H9 (cell line): ENCODE measurements at regions not wholly inside any gene's neighbourhood (a gene's known extent, or its start where the extent isn't known, plus 50 kb on each side); places are given as distances from the start of the nearest gene placed in this dataset.

Source experiments
- DNase-seq: peaks from one replicate; pipeline ENCODE4 v3.0.0-alpha.2; 2017
- H2AFZ ChIP-seq: one replicate; pipeline ENCODE4 v1.6.1; 2013; ENCODE audit warnings: mild to moderate bottlenecking, low read length, control low read depth, moderate library complexity
- H2AK5ac ChIP-seq: 2 replicates; pipeline ENCODE4 v1.6.1; 2013; ENCODE audit warnings: low read length, control low read depth, mixed read lengths; ENCODE audit not compliant: insufficient read length
- H2BK120ac ChIP-seq: one replicate; pipeline ENCODE4 v1.6.1; 2013; ENCODE audit warnings: low read depth, mild to moderate bottlenecking, low read length, control low read depth, inconsistent platforms; ENCODE audit not compliant: poor library complexity, severe bottlenecking
- H2BK12ac ChIP-seq: 2 replicates; pipeline ENCODE4 v1.6.1; 2013; ENCODE audit warnings: low read length, control low read depth, mixed read lengths, low read depth; ENCODE audit not compliant: insufficient read length
- H2BK15ac ChIP-seq: 2 replicates; pipeline ENCODE4 v1.6.1; 2013; ENCODE audit warnings: low read depth, low read length, control low read depth
- H2BK20ac ChIP-seq: one replicate; pipeline ENCODE4 v1.6.1; 2013; ENCODE audit warnings: low read depth, mild to moderate bottlenecking, low read length, control low read depth, inconsistent platforms; ENCODE audit not compliant: poor library complexity, severe bottlenecking
- H2BK5ac ChIP-seq: 2 replicates; pipeline ENCODE4 v1.6.1; 2013; ENCODE audit warnings: low read length, control low read depth, mixed read lengths; ENCODE audit not compliant: insufficient read length
- H3K14ac ChIP-seq: 2 replicates; pipeline ENCODE4 v1.6.1; 2013; ENCODE audit warnings: low read length, control low read depth; ENCODE audit not compliant: insufficient read depth
- H3K18ac ChIP-seq: 2 replicates; pipeline ENCODE4 v1.6.1; 2013; ENCODE audit warnings: low read depth, mild to moderate bottlenecking, mixed read lengths, low read length, control low read depth; ENCODE audit not compliant: insufficient read length
- H3K23ac ChIP-seq: 2 replicates; pipeline ENCODE4 v1.6.1; 2013; ENCODE audit warnings: low read length, control low read depth, mixed read lengths, low read depth; ENCODE audit not compliant: insufficient read length
- H3K23me2 ChIP-seq: 2 replicates; pipeline ENCODE4 v1.6.1; 2013; ENCODE audit warnings: low read depth, mild to moderate bottlenecking, mixed read lengths, low read length, control low read depth; ENCODE audit not compliant: insufficient read length, poor library complexity, severe bottlenecking
- H3K27ac ChIP-seq: 2 replicates; pipeline ENCODE4 v1.5.1; 2013; ENCODE audit warnings: low read length, control low read depth, mixed read lengths, low read depth; ENCODE audit not compliant: insufficient read length
- H3K27me3 ChIP-seq: 2 replicates; pipeline ENCODE4 v1.6.1; 2013; ENCODE audit warnings: low read length, control low read depth, inconsistent platforms; ENCODE audit not compliant: insufficient read depth
- H3K4ac ChIP-seq: 2 replicates; pipeline ENCODE4 v1.6.1; 2013; ENCODE audit warnings: low read depth, mild to moderate bottlenecking, control low read depth, inconsistent platforms, low read length, moderate library complexity
- H3K4me1 ChIP-seq: 2 replicates; pipeline ENCODE4 v1.6.1; 2013; ENCODE audit warnings: low read length, control low read depth, inconsistent platforms; ENCODE audit not compliant: insufficient read depth
- H3K4me2 ChIP-seq: 2 replicates; pipeline ENCODE4 v1.6.1; 2013; ENCODE audit warnings: low read length, control low read depth, mixed read lengths; ENCODE audit not compliant: insufficient read length, insufficient read depth
- H3K56ac ChIP-seq: 2 replicates; pipeline ENCODE4 v1.6.1; 2013; ENCODE audit warnings: low read depth, mild to moderate bottlenecking, mixed read lengths, low read length, control low read depth; ENCODE audit not compliant: insufficient read length
- H3K79me1 ChIP-seq: 2 replicates; pipeline ENCODE4 v1.6.1; 2013; ENCODE audit warnings: low read depth, mild to moderate bottlenecking, moderate library complexity, low read length, control low read depth, inconsistent platforms; ENCODE audit not compliant: insufficient read depth, poor library complexity, severe bottlenecking
- H3K79me2 ChIP-seq: 2 replicates; pipeline ENCODE4 v1.6.1; 2013; ENCODE audit warnings: low read length, control low read depth, inconsistent platforms; ENCODE audit not compliant: insufficient read depth
- H3K9ac ChIP-seq: 2 replicates; pipeline ENCODE4 v1.6.1; 2013; ENCODE audit warnings: low read length, control low read depth, mixed read lengths; ENCODE audit not compliant: insufficient read length; ENCODE audit errors: extremely low read depth
- H3K9me3 ChIP-seq: one replicate; pipeline ENCODE4 v1.6.1; 2013; ENCODE audit warnings: low read depth, low read length, inconsistent platforms; ENCODE audit not compliant: control insufficient read depth
- H3T11ph ChIP-seq: one replicate; pipeline ENCODE4 v1.6.1; 2013; ENCODE audit warnings: mild to moderate bottlenecking, low read length, control low read depth, inconsistent platforms
- H4K20me1 ChIP-seq: one replicate; pipeline ENCODE4 v1.6.1; 2013; ENCODE audit not compliant: control insufficient read depth, insufficient read length, insufficient read depth
- H4K5ac ChIP-seq: 2 replicates; pipeline ENCODE4 v1.6.1; 2013; ENCODE audit warnings: low read depth, mild to moderate bottlenecking, mixed read lengths, low read length, control low read depth; ENCODE audit not compliant: insufficient read length
- H4K8ac ChIP-seq: replicated peaks from 2 replicates; pipeline ENCODE4 v1.6.1; 2013; ENCODE audit warnings: low read length, control low read depth, mixed read lengths, low read depth; ENCODE audit not compliant: insufficient read length
- H4K91ac ChIP-seq: 2 replicates; pipeline ENCODE4 v1.6.1; 2013; ENCODE audit warnings: low read depth, mild to moderate bottlenecking, moderate library complexity, mixed read lengths, low read length, control low read depth; ENCODE audit not compliant: insufficient read length
- H3K27ac Mint-ChIP-seq, 3 experiments: 2 replicates in 2 of 3; 3 replicates in 1 of 3; pipeline ENCODE4 v1.8.0; 2020 to 2021; ENCODE audit warnings: mixed read lengths in 3 of 3, mild to moderate bottlenecking in 1 of 3, moderate library complexity in 1 of 3
- H3K27me3 Mint-ChIP-seq: 2 replicates; pipeline ENCODE4 v1.8.0; 2021; ENCODE audit warnings: low read depth, mild to moderate bottlenecking, moderate library complexity, mixed read lengths
- H3K36me3 Mint-ChIP-seq, 3 experiments: 2 replicates in 2 of 3; 3 replicates in 1 of 3; pipeline ENCODE4 v1.8.0; 2020 to 2021; ENCODE audit warnings: low read depth in 3 of 3, mixed read lengths in 3 of 3; ENCODE audit not compliant: insufficient read depth in 1 of 3
- H3K4me1 Mint-ChIP-seq, 2 experiments: 2 replicates each; pipeline ENCODE4 v1.8.0; 2020; ENCODE audit warnings: mixed read lengths in 2 of 2
- H3K4me3 Mint-ChIP-seq, 2 experiments: 2 replicates in 1 of 2; 3 replicates in 1 of 2; pipeline ENCODE4 v1.8.0; 2020 to 2021; ENCODE audit warnings: mild to moderate bottlenecking in 2 of 2, mixed read lengths in 2 of 2, moderate library complexity in 1 of 2
- H3K9me3 Mint-ChIP-seq, 2 experiments: 2 replicates in 1 of 2; 3 replicates in 1 of 2; pipeline ENCODE4 v1.8.0; 2020; ENCODE audit warnings: mild to moderate bottlenecking in 2 of 2, mixed read lengths in 2 of 2, moderate library complexity in 1 of 2
- CTCF ChIP-seq: fragments of 200-600 bp; sonication (generic); conservative IDR thresholded peaks from 3 replicates; pipeline ENCODE4 v1.8.0; 2021; ENCODE audit warnings: antibody characterized with exemption, mild to moderate bottlenecking
- WGBS: extraction: QIAGEN DNeasy Blood & Tissue Kit; methylation state at CpG from one replicate; pipeline ENCODE4 v1.1.7; 2013; ENCODE audit warnings: missing lambda C conversion rate, low lambda C conversion rate, mixed read lengths; ENCODE audit not compliant: insufficient read length; ENCODE audit errors: extremely low coverage; 5-methylcytosine and 5-hydroxymethylcytosine counted together

GRCh38 chr14:87285506-87285905, 707.5 kb downstream of the GALC start:
- no peaks in the 10 kb centered on the region for H3K4me1 ChIP-seq
- no peak overlapping the region for H2BK12ac ChIP-seq
- H3K23ac ChIP-seq: no peak overlapping the region
- no peaks in the 10 kb centered on the region for H3K9me3 ChIP-seq
- H2BK20ac ChIP-seq: no peak overlapping the region
- TF ChIP-seq CTCF: no peak
- H3K9me3 Mint-ChIP-seq: no peaks in the 10 kb centered on the region
- H2BK5ac ChIP-seq: no peak overlapping the region
- H3K4me1 Mint-ChIP-seq: no peaks in the 10 kb centered on the region
- H3K27me3 Mint-ChIP-seq: no peaks in the 10 kb centered on the region; the same call in 1 of the 2 replicates
- no peak overlapping the region for H3K27ac ChIP-seq
- no peak overlapping the region for H3K4me2 ChIP-seq
- no peak overlapping the region for H3K4me3 Mint-ChIP-seq
- H3K79me1 ChIP-seq: no peaks in the 10 kb centered on the region
- H3K56ac ChIP-seq: no peak overlapping the region
- H3K79me2 ChIP-seq: no peaks in the 10 kb centered on the region
- no peak overlapping the region for H3T11ph ChIP-seq
- H3K4ac ChIP-seq: no peak overlapping the region
- no peaks in the 10 kb centered on the region for H3K36me3 Mint-ChIP-seq
- no peaks in the 10 kb centered on the region for H3K27me3 ChIP-seq
- no peaks in the 10 kb centered on the region for H4K20me1 ChIP-seq
- WGBS: no CpG with 5 or more reads among the region's 2 CpGs
- no peak overlapping the region for H4K5ac ChIP-seq
- H2BK120ac ChIP-seq: no peak overlapping the region
- H3K9ac ChIP-seq: no peak overlapping the region
- H2BK15ac ChIP-seq: no peak overlapping the region
- H2AK5ac ChIP-seq: no peak overlapping the region
- no peak overlapping the region for H3K18ac ChIP-seq
- H4K91ac ChIP-seq: no peak overlapping the region
- H3K27ac Mint-ChIP-seq: no peak overlapping the region
- no peak overlapping the region for H3K14ac ChIP-seq
- DNase-seq: no peak
- H2AFZ ChIP-seq: no peak overlapping the region
- H3K23me2 ChIP-seq: no peaks in the 10 kb centered on the region
- H4K8ac ChIP-seq: no peak overlapping the region
